K562 (cell line): ENCODE measurements at regions not wholly inside any gene's neighbourhood (a gene's known extent, or its start where the extent isn't known, plus 50 kb on each side); places are given as distances from the start of the nearest gene placed in this dataset.

ENCODE experiments used
- ARNT ChIP-seq, 2 experiments: fragments of 450-650 bp; IDR thresholded peaks; 2 replicates each; pipeline ENCODE4 v1.6.1; 2016; ENCODE audit warnings: mild to moderate bottlenecking in 1 of 2
- CXXC5 ChIP-seq: fragments of 250-450 bp; sonication (Bioruptor Pico); IDR thresholded peaks from 2 replicates; pipeline ENCODE4 v1.8.0; 2022; ENCODE audit warnings: inconsistent platforms, mild to moderate bottlenecking, moderate library complexity
- DNMT1 ChIP-seq: fragments of 450-650 bp; IDR thresholded peaks from 2 replicates; pipeline ENCODE4 v1.6.1; 2016; ENCODE audit warnings: antibody characterized with exemption, mild to moderate bottlenecking
- KLF13 ChIP-seq: fragments of 450-650 bp; IDR thresholded peaks from 2 replicates; pipeline ENCODE4 v1.6.1; 2016; ENCODE audit warnings: missing genetic modification characterization, low read depth, mild to moderate bottlenecking, missing compliant biosample characterization, moderate library complexity, borderline replicate concordance
- MAZ ChIP-seq, 2 experiments: fragments of 450-650 bp in 1 of 2; sonication (generic) in 1 of 2; formaldehyde crosslinking; IDR thresholded peaks in 1 of 2; conservative IDR thresholded peaks in 1 of 2; 2 replicates each; pipeline versions ENCODE4 v1.4.0 to v1.5.0; 2020; ENCODE audit warnings: mild to moderate bottlenecking in 1 of 2, missing genetic modification reagents in 1 of 2
- RBFOX2 ChIP-seq: fragments of 200-400 bp; formaldehyde crosslinking; IDR thresholded peaks from 2 replicates; pipeline ENCODE4 v1.6.1; 2017; ENCODE audit warnings: low read depth, mild to moderate bottlenecking, low read length, moderate library complexity
- SAP30 ChIP-seq: fragments of 200-600 bp; sonication (generic); IDR thresholded peaks from 2 replicates; pipeline ENCODE4 v1.6.1; 2012; ENCODE audit warnings: borderline replicate concordance, low read depth, mild to moderate bottlenecking, moderate library complexity, low read length, control low read depth, inconsistent platforms; ENCODE audit not compliant: insufficient read depth, poor library complexity, severe bottlenecking
- SMAD4 ChIP-seq: fragments of 250-450 bp; sonication (Bioruptor Pico); conservative IDR thresholded peaks from 2 replicates; pipeline ENCODE4 v1.8.0; 2021; ENCODE audit warnings: inconsistent platforms, mild to moderate bottlenecking, moderate library complexity
- YY1 ChIP-seq, 3 experiments: IDR thresholded peaks; 2 replicates each; pipeline ENCODE4 v1.6.1; 2011; ENCODE audit warnings: low read length in 2 of 3, mild to moderate bottlenecking in 2 of 3, moderate library complexity in 2 of 3, borderline replicate concordance in 1 of 3, control low read depth in 1 of 3, low read depth in 1 of 3; ENCODE audit not compliant: insufficient read depth in 3 of 3, insufficient replicate concordance in 2 of 3, control insufficient read depth in 1 of 3, insufficient read length in 1 of 3; ENCODE audit errors: extremely low read depth in 1 of 3
- ZBTB7A ChIP-seq: IDR thresholded peaks from 2 replicates; pipeline ENCODE4 v1.6.1; 2011; ENCODE audit warnings: low read depth, mild to moderate bottlenecking, low read length, moderate library complexity, borderline replicate concordance; ENCODE audit not compliant: control insufficient read depth
- ZFX ChIP-seq: sonication (generic); formaldehyde crosslinking; IDR thresholded peaks from 2 replicates; pipeline ENCODE4 v1.8.0; 2022; ENCODE audit warnings: mild to moderate bottlenecking, missing genetic modification reagents, moderate library complexity
- ZMIZ1 ChIP-seq, 2 experiments: fragments of 150-350 bp in 1 of 2; IDR thresholded peaks; 2 replicates each; pipeline ENCODE4 v1.6.1; 2012 to 2016; ENCODE audit warnings: low read depth in 2 of 2, low read length in 2 of 2, mild to moderate bottlenecking in 1 of 2, moderate library complexity in 1 of 2
- ZNF354B ChIP-seq: fragments of 250-450 bp; sonication (Bioruptor Pico); IDR thresholded peaks from 2 replicates; pipeline ENCODE4 v1.4.0; 2020
- ZNF740 ChIP-seq, 3 experiments: fragments of 200-800 bp in 1 of 3; sonication (Bioruptor generic) in 1 of 3; sonication (generic) in 1 of 3; formaldehyde crosslinking in 1 of 3; IDR thresholded peaks; 2 replicates each; pipeline versions ENCODE4 v1.6.1 to v1.8.0; 2016 to 2022; ENCODE audit warnings: mild to moderate bottlenecking in 2 of 3, missing compliant biosample characterization in 2 of 3, missing genetic modification characterization in 2 of 3, missing genetic modification reagents in 1 of 3

- TF ChIP-seq ZNF740 (CRISPR knock-in tag; IDR thresholded peaks at IDR 0.05) (no peak), ZNF740 (tag; IDR thresholded peaks at IDR 0.05) (peak in 1 of 2 experiments; percentile 51; a peak in 1 of 4 replicates), ZBTB7A (peak; percentile 68; the same call in 1 of the 2 replicates), DNMT1 (no peak), KLF13 (tag) (no peak), ZFX (CRISPR knock-in tag) (peak; percentile 18), MAZ (CRISPR knock-in tag; conservative IDR thresholded peaks at IDR 0.05 in 1 of 2, IDR thresholded peaks at IDR 0.05 in 1 of 2) (peak in 1 of 2 experiments; percentile 9; a peak in 1 of 4 replicates), ARNT (IDR thresholded peaks at IDR 0.05) (no peak), RBFOX2 (peak; percentile 80), YY1 (IDR thresholded peaks at IDR 0.05; ENCODE audit: borderline replicate concordance in 1 of 3, control insufficient read depth in 1 of 3, extremely low read depth in 1 of 3, insufficient read depth in 3 of 3, insufficient read length in 1 of 3, insufficient replicate concordance in 2 of 3, low read depth in 1 of 3, low read length in 2 of 3) (peak in 1 of 3 experiments; percentile 6), ZMIZ1 (IDR thresholded peaks at IDR 0.05; ENCODE audit: low read depth in 2 of 2, low read length in 2 of 2) (no peak), ZNF354B (no peak), CXXC5 (CRISPR knock-in tag) (peak; percentile 11; the same call in 1 of the 2 replicates), SAP30 (peak; percentile 11), SMAD4 (peak; percentile 41; the same call in 1 of the 2 replicates)
These were observed 57.1 kb upstream of the PCGF5 start (continued) for GRCh38 chr10:91163269-91163868.
